IMR-90 (cell line): ENCODE measurements at regions not wholly inside any gene's neighbourhood (a gene's known extent, or its start where the extent isn't known, plus 50 kb on each side); places are given as distances from the start of the nearest gene placed in this dataset.
A peak's percentile ranks its signal among the peaks of the same experiment; 100 is the strongest.

Experiments
- ATAC-seq: fragments of 200-7000 bp; cut with Tn5 transposase; 2 replicates; pipeline ENCODE4 v1.9.1; 2020; ENCODE audit warnings: low read depth, mild to moderate bottlenecking, moderate library complexity
- BruUV-seq: library from RNA; stranded (reverse); fragments of 400-500 nt; replicated peaks from 2 replicates; lab custom pipeline; 2021; lab: Mats Ljungman, UMichigan
- CTCF ChIA-PET: fragments of 300-600 bp; formaldehyde crosslinking; extraction: SDS; loops from one replicate; lab custom pipeline; 2021; ENCODE audit warnings: antibody characterized with exemption; lab: Yijun Ruan, JAX
- POLR2A ChIA-PET: fragments of 300-600 bp; sonication (Branson Sonifier 250); formaldehyde crosslinking; loops from one replicate; lab custom pipeline; 2022; ENCODE audit warnings: antibody characterized with exemption; ENCODE audit not compliant: unreplicated experiment; lab: Charles Lee
- DNase-seq: peaks from one replicate; pipeline ENCODE4 v3.0.0; 2013
- H2AFZ ChIP-seq: replicated peaks from 2 replicates; pipeline ENCODE3; 2013; ENCODE audit warnings: low read length, mild to moderate bottlenecking; ENCODE audit not compliant: poor library complexity
- H2AK5ac ChIP-seq: 2 replicates; pipeline ENCODE4 v1.6.1; 2013; ENCODE audit warnings: low read depth, low read length, inconsistent platforms
- H2AK9ac ChIP-seq: replicated peaks from 2 replicates; pipeline ENCODE3; 2013; ENCODE audit warnings: mild to moderate bottlenecking, low read depth, low read length, moderate library complexity; ENCODE audit not compliant: poor library complexity
- H2BK120ac ChIP-seq: 2 replicates; pipeline ENCODE4 v1.6.1; 2013; ENCODE audit warnings: low read depth, low read length, inconsistent platforms
- H2BK15ac ChIP-seq: 3 replicates; pipeline ENCODE4 v1.6.1; 2013; ENCODE audit warnings: low read depth, low read length, inconsistent platforms
- H2BK20ac ChIP-seq: 2 replicates; pipeline ENCODE4 v1.6.1; 2013; ENCODE audit warnings: low read depth, mild to moderate bottlenecking, inconsistent platforms, low read length, moderate library complexity
- H2BK5ac ChIP-seq: 2 replicates; pipeline ENCODE4 v1.6.1; 2013; ENCODE audit warnings: mild to moderate bottlenecking, low read depth, low read length, inconsistent platforms; ENCODE audit not compliant: poor library complexity, severe bottlenecking
- H3K14ac ChIP-seq: replicated peaks from 2 replicates; pipeline ENCODE4 v1.6.1; 2013; ENCODE audit warnings: low read depth, low read length, inconsistent platforms
- H3K18ac ChIP-seq: 2 replicates; pipeline ENCODE4 v1.6.1; 2013; ENCODE audit warnings: low read depth, low read length, control low read depth
- H3K23ac ChIP-seq: 2 replicates; pipeline ENCODE4 v1.6.1; 2013; ENCODE audit warnings: low read depth, low read length, inconsistent platforms
- H3K27ac ChIP-seq: 2 replicates; pipeline ENCODE4 v1.5.1; 2013; ENCODE audit warnings: mild to moderate bottlenecking, control low read depth, low read length; ENCODE audit not compliant: insufficient read depth
- H3K27me3 ChIP-seq: 2 replicates; pipeline ENCODE4 v1.6.1; 2013; ENCODE audit warnings: low read length; ENCODE audit not compliant: control insufficient read depth, insufficient read depth
- H3K36me3 ChIP-seq: 2 replicates; pipeline ENCODE4 v1.6.1; 2013; ENCODE audit warnings: low read length, mixed read lengths; ENCODE audit not compliant: control insufficient read depth, insufficient read depth
- H3K4ac ChIP-seq: 2 replicates; pipeline ENCODE4 v1.6.1; 2013; ENCODE audit warnings: low read depth, low read length, inconsistent platforms
- H3K4me1 ChIP-seq: 2 replicates; pipeline ENCODE4 v1.6.1; 2013; ENCODE audit warnings: low read length, mixed read lengths; ENCODE audit not compliant: control insufficient read depth, insufficient read depth
- H3K4me2 ChIP-seq: 2 replicates; pipeline ENCODE4 v1.6.1; 2013; ENCODE audit warnings: low read depth, mild to moderate bottlenecking, control low read depth, low read length, moderate library complexity
- H3K4me3 ChIP-seq: 2 replicates; pipeline ENCODE4 v1.5.1; 2013; ENCODE audit warnings: low read depth, mild to moderate bottlenecking, control low read depth, low read length, moderate library complexity; ENCODE audit not compliant: insufficient read depth
- H3K56ac ChIP-seq: 2 replicates; pipeline ENCODE4 v1.6.1; 2013; ENCODE audit warnings: low read length, inconsistent platforms; ENCODE audit not compliant: insufficient read depth; ENCODE audit errors: extremely low read depth
- H3K79me1 ChIP-seq, 2 experiments: 2 replicates each; pipeline ENCODE4 v1.6.1; 2013; ENCODE audit warnings: low read length in 2 of 2, inconsistent platforms in 1 of 2, low read depth in 1 of 2
- H3K9ac ChIP-seq: 2 replicates; pipeline ENCODE4 v1.6.1; 2013; ENCODE audit warnings: low read depth, low read length, control low read depth
- H3K9me1 ChIP-seq: 2 replicates; pipeline ENCODE4 v1.6.1; 2013; ENCODE audit warnings: low read length, inconsistent platforms; ENCODE audit not compliant: insufficient read depth
- H3K9me3 ChIP-seq: 2 replicates; pipeline ENCODE4 v1.6.1; 2013; ENCODE audit warnings: low read length; ENCODE audit not compliant: control insufficient read depth, insufficient read depth
- H4K20me1 ChIP-seq: 2 replicates; pipeline ENCODE4 v1.6.1; 2013; ENCODE audit warnings: low read length, inconsistent platforms; ENCODE audit not compliant: insufficient read depth
- H4K5ac ChIP-seq: 2 replicates; pipeline ENCODE4 v1.6.1; 2013; ENCODE audit warnings: mild to moderate bottlenecking, low read depth, low read length, control low read depth
- H4K8ac ChIP-seq, 2 experiments: 2 replicates each; pipeline ENCODE4 v1.6.1; 2013; ENCODE audit warnings: low read depth in 2 of 2, low read length in 2 of 2, control low read depth in 1 of 2, inconsistent platforms in 1 of 2
- H4K91ac ChIP-seq: 2 replicates; pipeline ENCODE4 v1.6.1; 2013; ENCODE audit warnings: low read depth, low read length, inconsistent platforms; ENCODE audit not compliant: insufficient read depth
- BHLHE40 ChIP-seq: fragments of 150-350 bp; IDR thresholded peaks from 2 replicates; pipeline ENCODE4 v1.6.1; 2016; ENCODE audit warnings: mild to moderate bottlenecking, low read depth, low read length
- CEBPB ChIP-seq: IDR thresholded peaks from 2 replicates; pipeline ENCODE4 v1.6.1; 2012; ENCODE audit warnings: low read depth, low read length, improper control_type of control experiment
- ELK1 ChIP-seq: fragments of 150-350 bp; IDR thresholded peaks from 2 replicates; pipeline ENCODE4 v1.6.1; 2016; ENCODE audit warnings: low read depth, mild to moderate bottlenecking, low read length, moderate library complexity, borderline replicate concordance
- FOS ChIP-seq: fragments of 150-350 bp; IDR thresholded peaks from 2 replicates; pipeline ENCODE4 v1.6.1; 2016; ENCODE audit warnings: low read depth, low read length
- MAFK ChIP-seq: IDR thresholded peaks from 2 replicates; pipeline ENCODE4 v1.6.1; 2012; ENCODE audit warnings: low read depth, low read length, improper control_type of control experiment
- SMC3 ChIP-seq: fragments of 150-350 bp; IDR thresholded peaks from 2 replicates; pipeline ENCODE4 v1.6.1; 2016; ENCODE audit warnings: low read depth, mild to moderate bottlenecking, antibody characterized with exemption, low read length, moderate library complexity
- WGBS, 2 experiments: methylation state at CpG; one replicate each; pipeline versions ENCODE4 v1.1.5 to v1.1.7; 2013; ENCODE audit warnings: missing lambda C conversion rate in 2 of 2; ENCODE audit not compliant: insufficient read length in 1 of 2; ENCODE audit errors: extremely low coverage in 2 of 2; 5-methylcytosine and 5-hydroxymethylcytosine counted together
- dilution Hi-C: fragments of 300-500 bp; cut with HindIII; formaldehyde crosslinking; loops from one replicate; pipeline ENCODE4 v1.14.3; 2018; ENCODE audit warnings: low sequenced_read_pairs; ENCODE audit not compliant: unreplicated experiment
- in situ Hi-C: fragments of 300-500 bp; cut with MboI; formaldehyde crosslinking; loops from 3 replicates; pipeline ENCODE4 v1.14.3; 2019; ENCODE audit warnings: low sequenced_read_pairs, inconsistent platforms, mixed read lengths
- intact Hi-C: fragments of 100-400 bp; cut with micrococcal nuclease; formaldehyde crosslinking; loops from 2 replicates; pipeline ENCODE4 v1.10.0; 2022

- Histone ChIP-seq H3K9me1 (peaks cover 5% of the 10 kb centered on the region; the same call in 1 of the 2 replicates), H3K23ac (no peak overlapping the region), H3K14ac (no peak overlapping the region), H2BK120ac (peak overlapping the region; percentile 83; the same call in 1 of the 2 replicates), H4K20me1 (no peaks in the 10 kb centered on the region), H3K56ac (no peak overlapping the region), H3K36me3 (no peaks in the 10 kb centered on the region), H3K27me3 (no peaks in the 10 kb centered on the region), H2AK5ac (peak overlapping the region; percentile 24; the same call in 1 of the 2 replicates), H3K4ac (no peak overlapping the region), H3K9ac (no peak overlapping the region), H2BK5ac (peak overlapping the region; percentile 59), H3K4me2 (peak overlapping the region; percentile 57; the same call in 1 of the 2 replicates), H4K5ac (peak overlapping the region; percentile 48; the same call in 1 of the 2 replicates), H2AK9ac (no peak overlapping the region), H4K91ac (0 out of 2 replicates have a peak overlapping the region, but pooled peaks have one; percentile 26), H3K4me3 (no peak overlapping the region), H2BK15ac (no peak overlapping the region), H3K79me1 (no peaks in the 10 kb centered on the region; a peak in 1 of 4 replicates), H3K18ac (peak overlapping the region; percentile 31; the same call in 1 of the 2 replicates), H4K8ac (peak overlapping the region in 1 of 2 experiments; percentile 16; a peak in 1 of 4 replicates), H2BK20ac (peak overlapping the region; percentile 79; the same call in 1 of the 2 replicates), H3K9me3 (peaks cover 2% of the 10 kb centered on the region; the same call in 1 of the 2 replicates), H3K4me1 (peaks cover 9% of the 10 kb centered on the region; the same call in 1 of the 2 replicates), H3K27ac (no peak overlapping the region), H2AFZ (no peak overlapping the region)
- peak; percentile 90 for ATAC-seq
- no TSS peak for BruUV-seq
- peak; percentile 88 for DNase-seq
- WGBS, 2 experiments: no CpG with 5 or more reads among the region's 1 CpG
- intact Hi-C loops: no loop called here
- dilution Hi-C loops: no loop called here
- peak; percentile 79 for TF ChIP-seq FOS
- peak; percentile 76 for TF ChIP-seq CEBPB
- TF ChIP-seq MAFK: no peak
- no peak for TF ChIP-seq ELK1
- no peak for TF ChIP-seq BHLHE40
- TF ChIP-seq SMC3: no peak
- ChIA-PET POLR2A (interaction anchor here (0.7 kb wide), 1 partner anchor 739 kb away, joined by 8 read pairs; no protein-coding TSS in a partner anchor), CTCF (interaction anchor here (0.6 to 1.1 kb wide), 4 partner anchors 9 to 288 kb away, joined by 3 read pairs; no protein-coding TSS in a partner anchor)
- in situ Hi-C loops: no loop called here
Observed at GRCh38 chr3:104629038-104629437, 737.7 kb upstream of the ALCAM start.
